ENCODE measurements at regions not wholly inside any gene's neighbourhood (a gene's known extent, or its start where the extent isn't known, plus 50 kb on each side); places are given as distances from the start of the nearest gene placed in this dataset.

GRCh38 chr1:30415171-30415940, 308.0 kb downstream of the MATN1 start:
- TF ChIP-seq CTCF (IDR thresholded peaks at IDR 0.05) (no peak), POLR2AphosphoS5 (IDR thresholded peaks at IDR 0.05) (no peak), POLR2A (IDR thresholded peaks at IDR 0.05) (no peak), EP300 (IDR thresholded peaks at IDR 0.05) (no peak)

All from upper lobe of left lung (tissue), 4 donors.